Prostate gland (tissue), 2 donors: ENCODE measurements at regions not wholly inside any gene's neighbourhood (a gene's known extent, or its start where the extent isn't known, plus 50 kb on each side); places are given as distances from the start of the nearest gene placed in this dataset.

Experiments used
- DNase-seq: peaks from one replicate; pipeline ENCODE4 v3.0.0-alpha.2; 2019; ENCODE audit warnings: low spot score
- H3K27ac ChIP-seq, 2 donors: fragments of 200-600 bp; sonication (generic); 2 replicates each; pipeline ENCODE4 v1.5.1; 2017 to 2019
- H3K27me3 ChIP-seq: fragments of 200-600 bp; sonication (generic); replicated peaks from 2 replicates; pipeline ENCODE4 v1.5.1; 2019; ENCODE audit not compliant: insufficient read depth
- H3K36me3 ChIP-seq, 2 donors: fragments of 200-600 bp; sonication (generic); 1 replicate in 1 of 2; 2 replicates in 1 of 2; pipeline versions ENCODE4 v1.5.1 to v1.8.1; 2017 to 2019
- H3K4me1 ChIP-seq: fragments of 200-600 bp; sonication (generic); replicated peaks from 2 replicates; pipeline ENCODE4 v1.5.1; 2019
- H3K4me3 ChIP-seq, 2 donors: fragments of 200-600 bp; sonication (generic); 2 replicates each; pipeline ENCODE4 v1.5.1; 2017 to 2019
- H3K9me3 ChIP-seq: fragments of 200-600 bp; sonication (generic); 2 replicates; pipeline ENCODE4 v1.5.1; 2017
- POLR2A ChIP-seq: fragments of 450-650 bp; IDR thresholded peaks from one replicate; pipeline ENCODE4 v1.6.1; 2016; ENCODE audit warnings: antibody characterized with exemption, mild to moderate bottlenecking
- POLR2AphosphoS5 ChIP-seq: sonication (generic); formaldehyde crosslinking; IDR thresholded peaks from one replicate; pipeline ENCODE4 v1.6.1; 2017; ENCODE audit warnings: antibody characterized with exemption
- WGBS: methylation state at CpG from one replicate; pipeline ENCODE4 v1.1.5; 2018; 5-methylcytosine and 5-hydroxymethylcytosine counted together
- intact Hi-C: fragments of 100-400 bp; cut with DNase I; formaldehyde crosslinking; loops from one replicate; pipeline ENCODE4 v1.14.2; 2022
- TF ChIP-seq, protein P1 (sequence below), 4 experiments: fragments of 200-600 bp in 2 of 4; fragments of 450-650 bp in 2 of 4; sonication (generic) in 2 of 4; IDR thresholded peaks; 1 replicate in 3 of 4; 2 replicates in 1 of 4; pipeline ENCODE4 v1.5.1; 2016 to 2019; ENCODE audit warnings: antibody characterized with exemption in 4 of 4, mild to moderate bottlenecking in 2 of 4, moderate library complexity in 2 of 4

DNA sequence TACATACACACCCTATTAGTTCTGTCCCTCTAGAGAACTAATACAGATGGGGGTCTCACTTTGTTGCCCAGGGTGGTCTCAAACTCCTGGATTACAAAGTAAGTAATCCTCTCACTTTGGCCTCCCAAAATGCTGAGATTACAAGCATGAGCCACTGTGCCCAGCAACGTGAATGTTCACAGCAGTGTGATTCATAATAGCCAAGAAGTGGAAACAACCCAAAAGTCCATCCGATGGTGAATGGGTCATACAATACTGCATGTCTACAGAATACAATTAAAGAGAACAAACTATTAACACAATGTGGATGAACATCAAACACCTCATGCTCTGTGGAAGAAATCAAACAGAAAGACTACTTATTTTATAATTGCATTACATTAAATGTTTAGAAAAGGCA, 57.3 kb upstream of the SYNE2 start:
- Histone ChIP-seq H3K4me1 (no peaks in the 10 kb centered on the region), H3K27ac (no peak overlapping the region), H3K27me3 (no peaks in the 10 kb centered on the region), H3K4me3 (no peak overlapping the region), H3K36me3 (no peaks in the 10 kb centered on the region), H3K9me3 (no peaks in the 10 kb centered on the region)
- no peak for DNase-seq
- 43% methylated on average over 2 of the region's 2 CpGs for WGBS
- TF ChIP-seq POLR2A (no peak), POLR2AphosphoS5 (no peak)
- TF ChIP-seq, protein P1, sequence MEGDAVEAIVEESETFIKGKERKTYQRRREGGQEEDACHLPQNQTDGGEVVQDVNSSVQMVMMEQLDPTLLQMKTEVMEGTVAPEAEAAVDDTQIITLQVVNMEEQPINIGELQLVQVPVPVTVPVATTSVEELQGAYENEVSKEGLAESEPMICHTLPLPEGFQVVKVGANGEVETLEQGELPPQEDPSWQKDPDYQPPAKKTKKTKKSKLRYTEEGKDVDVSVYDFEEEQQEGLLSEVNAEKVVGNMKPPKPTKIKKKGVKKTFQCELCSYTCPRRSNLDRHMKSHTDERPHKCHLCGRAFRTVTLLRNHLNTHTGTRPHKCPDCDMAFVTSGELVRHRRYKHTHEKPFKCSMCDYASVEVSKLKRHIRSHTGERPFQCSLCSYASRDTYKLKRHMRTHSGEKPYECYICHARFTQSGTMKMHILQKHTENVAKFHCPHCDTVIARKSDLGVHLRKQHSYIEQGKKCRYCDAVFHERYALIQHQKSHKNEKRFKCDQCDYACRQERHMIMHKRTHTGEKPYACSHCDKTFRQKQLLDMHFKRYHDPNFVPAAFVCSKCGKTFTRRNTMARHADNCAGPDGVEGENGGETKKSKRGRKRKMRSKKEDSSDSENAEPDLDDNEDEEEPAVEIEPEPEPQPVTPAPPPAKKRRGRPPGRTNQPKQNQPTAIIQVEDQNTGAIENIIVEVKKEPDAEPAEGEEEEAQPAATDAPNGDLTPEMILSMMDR (IDR thresholded peaks at IDR 0.05): no peak
- intact Hi-C loops: no loop called here

DNA sequence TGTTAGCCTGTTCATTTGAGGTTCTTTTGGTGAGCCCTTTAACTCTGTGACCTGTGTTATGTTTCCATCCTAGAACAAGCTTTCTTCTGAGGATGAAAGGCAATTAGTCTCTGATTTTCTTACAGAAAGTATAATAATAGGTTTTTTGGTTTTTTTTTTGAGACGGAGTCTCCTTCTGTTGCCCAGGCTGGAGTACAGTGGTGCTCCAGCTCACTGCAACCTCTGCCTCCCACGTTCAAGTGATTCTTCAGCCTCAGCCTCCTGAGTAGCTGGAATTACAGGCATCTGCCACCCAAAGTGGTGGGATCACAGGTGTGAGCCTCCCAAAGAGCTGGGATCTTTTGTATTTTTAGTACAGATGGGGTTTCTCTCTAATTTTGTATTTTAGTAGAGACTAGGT, 52.7 kb upstream of the SYNE2 start:
- Histone ChIP-seq H3K36me3 (no peaks in the 10 kb centered on the region), H3K27ac (no peak overlapping the region), H3K4me3 (no peak overlapping the region), H3K27me3 (no peaks in the 10 kb centered on the region), H3K4me1 (no peaks in the 10 kb centered on the region), H3K9me3 (no peaks in the 10 kb centered on the region)
- DNase-seq: no peak
- intact Hi-C loops: loop anchor here (2.0 to 10.0 kb wide), 2 partner anchors 195 to 495 kb away; partner anchors contain the start of gene ESR2
- TF ChIP-seq, protein P1 (IDR thresholded peaks at IDR 0.05): no peak
- TF ChIP-seq POLR2A (no peak), POLR2AphosphoS5 (no peak)
- 55% methylated on average over 2 of the region's 2 CpGs for WGBS

DNA sequence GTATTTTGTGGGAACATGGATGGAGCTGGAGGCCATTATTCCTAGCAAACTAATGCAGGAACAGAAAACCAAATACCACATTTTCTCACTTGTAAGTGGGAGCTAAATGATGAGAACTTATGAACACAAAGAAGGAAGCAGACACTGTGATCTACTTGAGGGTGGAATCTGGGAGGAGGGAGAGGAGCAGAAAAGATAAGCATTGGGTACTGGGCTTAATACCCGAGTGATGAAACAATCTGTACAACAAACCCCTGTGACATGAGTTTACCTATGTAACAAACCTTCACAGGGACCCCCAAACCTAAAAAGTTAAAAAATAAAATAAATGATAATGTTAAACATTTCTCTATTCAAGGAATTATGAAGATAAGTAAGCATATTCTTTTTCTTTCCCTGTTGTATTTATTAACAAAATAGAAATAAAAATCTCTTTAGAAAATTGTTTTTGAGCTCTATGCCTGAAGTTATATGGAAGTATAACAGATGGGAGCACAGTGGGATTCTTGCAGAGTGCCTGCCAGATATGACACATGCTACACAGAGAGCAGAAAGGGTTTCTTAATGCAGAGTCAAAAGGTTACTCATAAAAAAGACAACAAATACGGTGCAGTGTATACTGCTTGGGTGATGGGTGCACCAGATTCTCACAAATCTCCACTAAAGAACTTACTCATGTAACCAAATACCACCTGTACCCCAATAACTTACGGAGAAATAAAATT, 52.0 kb upstream of the SYNE2 start:
- Histone ChIP-seq H3K4me1 (no peaks in the 10 kb centered on the region), H3K36me3 (no peaks in the 10 kb centered on the region), H3K4me3 (no peak overlapping the region), H3K27ac (no peak overlapping the region), H3K9me3 (no peaks in the 10 kb centered on the region), H3K27me3 (no peaks in the 10 kb centered on the region)
- intact Hi-C loops: loop anchor here (2.0 to 10.0 kb wide), 2 partner anchors 194 to 494 kb away; partner anchors contain the start of gene ESR2
- DNase-seq: no peak
- TF ChIP-seq, protein P1 (IDR thresholded peaks at IDR 0.05): no peak
- no peak for TF ChIP-seq POLR2AphosphoS5
- TF ChIP-seq POLR2A: no peak
- 70% methylated on average over 3 of the region's 3 CpGs for WGBS
